Lung (tissue), 11 donors: ENCODE measurements at regions not wholly inside any gene's neighbourhood (a gene's known extent, or its start where the extent isn't known, plus 50 kb on each side); places are given as distances from the start of the nearest gene placed in this dataset.

Source experiments
- ATAC-seq: fragments of 200-7000 bp; cut with Tn5 transposase; one replicate; pipeline ENCODE4 v1.9.1; 2020; ENCODE audit warnings: moderate number of reproducible peaks; ENCODE audit not compliant: insufficient read depth, low FRiP score
- DNase-seq, 3 donors: peaks; one replicate each; pipeline ENCODE4 v3.0.0-alpha.2; 2013 to 2017
- H3K27ac ChIP-seq, 2 donors: one replicate each; pipeline ENCODE4 v1.5.1; 2013; ENCODE audit warnings: mild to moderate bottlenecking in 2 of 2, moderate library complexity in 2 of 2, control low read depth in 1 of 2, inconsistent platforms in 1 of 2, low read depth in 1 of 2, low read length in 1 of 2
- H3K27me3 ChIP-seq, 3 donors: one replicate each; pipeline ENCODE4 v1.5.1; 2013; ENCODE audit warnings: low read length in 2 of 3; ENCODE audit not compliant: control insufficient read depth in 3 of 3, insufficient read depth in 3 of 3
- H3K36me3 ChIP-seq, 4 donors: one replicate each; pipeline ENCODE4 v1.5.1; 2013; ENCODE audit warnings: low read length in 4 of 4, mild to moderate bottlenecking in 1 of 4, moderate library complexity in 1 of 4; ENCODE audit not compliant: control insufficient read depth in 4 of 4, insufficient read depth in 4 of 4
- H3K4me1 ChIP-seq, 5 donors: one replicate each; pipeline ENCODE4 v1.5.1; 2013; ENCODE audit warnings: low read length in 5 of 5, mild to moderate bottlenecking in 2 of 5, moderate library complexity in 1 of 5; ENCODE audit not compliant: control insufficient read depth in 5 of 5, insufficient read depth in 5 of 5
- H3K4me3 ChIP-seq: one replicate; pipeline ENCODE4 v1.5.1; 2013; ENCODE audit warnings: mild to moderate bottlenecking, control low read depth, moderate library complexity
- H3K9ac ChIP-seq, 2 donors: one replicate each; pipeline ENCODE4 v1.5.1; 2013; ENCODE audit warnings: low read length in 2 of 2, control low read depth in 1 of 2; ENCODE audit not compliant: insufficient read depth in 1 of 2
- H3K9me3 ChIP-seq, 4 donors: one replicate each; pipeline ENCODE4 v1.5.1; 2013; ENCODE audit warnings: low read length in 3 of 4, mild to moderate bottlenecking in 1 of 4, moderate library complexity in 1 of 4; ENCODE audit not compliant: control insufficient read depth in 4 of 4, insufficient read depth in 3 of 4
- CTCF ChIP-seq: IDR thresholded peaks from 2 replicates; pipeline ENCODE4 v1.5.1; 2012; ENCODE audit warnings: mild to moderate bottlenecking; ENCODE audit errors: control extremely low read depth, extremely low read depth
- WGBS, 2 donors: extraction: QIAGEN DNeasy Blood & Tissue Kit; methylation state at CpG; one replicate each; pipeline ENCODE4 v1.1.7; 2013; 5-methylcytosine and 5-hydroxymethylcytosine counted together
- donor health status: control.
- donor health status: control.
- donor health status: Bipolar disorder and iron deficiency.
- donor health status: healthy.
- donor health status: DM: yes; HTN: yes; CAD: no.

DNA sequence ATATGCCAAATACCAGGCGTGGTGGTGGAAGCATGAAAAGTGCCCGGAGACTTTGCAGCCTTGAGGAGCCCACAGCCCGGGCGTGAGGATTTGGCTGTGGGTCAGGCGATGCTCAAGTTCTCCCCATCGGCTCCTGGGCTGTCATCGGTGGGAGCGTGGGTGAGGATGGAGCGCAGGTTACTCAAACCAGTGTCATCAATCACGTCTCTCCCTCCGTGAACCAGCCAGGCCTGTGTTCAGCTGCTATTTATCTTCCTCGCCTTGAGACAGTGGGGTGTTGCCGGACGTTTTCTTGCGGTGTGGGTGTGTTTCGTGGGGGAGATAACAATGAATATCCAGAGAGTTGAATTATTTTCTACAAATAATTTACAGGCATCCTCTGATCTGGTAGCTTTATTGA, 317.6 kb downstream of the EIPR1 start:
- Histone ChIP-seq H3K36me3 (no peaks in the 10 kb centered on the region), H3K4me3 (no peak overlapping the region), H3K9ac (no peak overlapping the region), H3K27me3 (no peaks in the 10 kb centered on the region), H3K4me1 (no peaks in the 10 kb centered on the region), H3K27ac (no peak overlapping the region), H3K9me3 (peaks cover 0 to 7% (median 0%) of the 10 kb centered on the region in 4 donors)
- 81 to 84% methylated on average over 16 of the region's 16 CpGs for WGBS, 2 donors
- no peak for DNase-seq
- no peak for ATAC-seq
- TF ChIP-seq CTCF = no peak

DNA sequence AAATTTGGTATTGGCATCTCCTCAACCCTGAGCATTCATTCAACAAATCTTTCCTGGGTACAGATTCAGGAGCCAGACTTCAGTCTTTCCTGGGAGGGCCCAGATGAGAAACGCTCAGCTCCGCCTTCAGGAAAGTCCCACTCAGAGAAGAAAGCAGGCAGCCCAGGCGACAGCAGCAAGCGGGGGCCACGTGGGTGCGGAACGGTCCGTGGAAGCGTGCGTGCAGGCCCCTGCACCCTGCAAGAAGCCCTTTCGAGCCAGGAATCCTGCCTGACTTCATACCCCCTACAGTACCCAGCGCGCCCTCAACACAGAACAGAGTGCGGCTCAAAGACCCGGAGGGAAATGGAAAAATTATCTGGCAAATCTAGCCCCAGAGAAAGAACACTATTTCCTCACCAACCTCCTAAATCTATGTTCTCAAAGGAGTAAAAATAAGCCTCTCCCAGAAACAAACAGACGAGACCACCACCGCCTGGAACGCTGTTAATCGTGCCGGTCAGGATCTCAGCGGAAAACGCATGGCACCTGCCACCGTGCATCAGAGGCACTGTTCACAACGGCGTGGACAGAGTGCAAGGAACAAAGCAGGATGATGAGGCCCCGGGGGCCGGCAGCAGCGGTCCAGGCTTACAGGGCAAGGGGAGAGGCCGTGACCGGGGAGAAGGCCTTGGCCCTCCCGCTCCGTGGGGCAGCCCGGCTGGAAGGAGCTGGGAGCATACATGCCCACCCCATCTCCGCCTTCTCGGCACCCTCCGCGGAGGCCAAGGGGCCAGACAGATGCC, 318.3 kb downstream of the EIPR1 start:
- no peaks in the 10 kb centered on the region for H3K4me1 ChIP-seq
- peaks cover 0 to 7% (median 0%) of the 10 kb centered on the region in 4 donors for H3K9me3 ChIP-seq
- ATAC-seq (no peak), DNase-seq (no peak)
- WGBS, 2 donors = 77 to 84% methylated on average over 37 of the region's 37 CpGs
- H3K27ac ChIP-seq = no peak overlapping the region
- no peaks in the 10 kb centered on the region for H3K27me3 ChIP-seq
- H3K4me3 ChIP-seq = no peak overlapping the region
- TF ChIP-seq CTCF = no peak
- no peaks in the 10 kb centered on the region for H3K36me3 ChIP-seq
- H3K9ac ChIP-seq = no peak overlapping the region

DNA sequence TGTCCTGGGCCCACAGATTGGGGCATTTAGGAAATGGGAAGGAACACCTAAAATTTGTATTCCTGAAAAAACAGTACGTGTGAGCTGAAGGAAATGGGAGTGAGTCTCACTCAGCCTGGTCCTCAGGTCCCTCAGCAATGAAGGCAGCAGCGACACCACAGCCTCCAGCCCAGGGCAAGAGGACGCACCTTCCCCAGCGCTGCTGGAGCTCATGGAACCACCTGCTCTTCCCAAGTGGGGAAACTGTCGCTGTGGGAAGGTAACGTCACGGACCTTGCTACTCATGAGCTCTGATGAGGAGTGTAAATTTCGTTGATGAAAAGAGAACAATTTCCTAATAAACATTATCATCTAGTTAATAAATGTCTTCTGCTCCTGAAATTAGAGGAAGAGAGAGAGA, 323.6 kb downstream of the EIPR1 start:
- no peaks in the 10 kb centered on the region for H3K36me3 ChIP-seq
- ATAC-seq (no peak), DNase-seq (no peak)
- H3K4me3 ChIP-seq = no peak overlapping the region
- H3K27me3 ChIP-seq = no peaks in the 10 kb centered on the region
- no peak overlapping the region for H3K9ac ChIP-seq
- 87 to 94% methylated on average over 8 of the region's 8 CpGs for WGBS, 2 donors
- H3K9me3 ChIP-seq = peaks cover 0 to 6% (median 0%) of the 10 kb centered on the region in 4 donors
- H3K4me1 ChIP-seq = no peaks in the 10 kb centered on the region
- no peak overlapping the region for H3K27ac ChIP-seq
- TF ChIP-seq CTCF = no peak

GRCh38 chr2:3051266-3051665, 326.4 kb downstream of the EIPR1 start:
- DNase-seq (no peak), ATAC-seq (no peak)
- H3K4me1 ChIP-seq = no peaks in the 10 kb centered on the region
- 52 to 64% methylated on average over 5 of the region's 5 CpGs for WGBS, 2 donors
- H3K36me3 ChIP-seq = no peaks in the 10 kb centered on the region
- H3K27ac ChIP-seq = no peak overlapping the region
- H3K9me3 ChIP-seq = peaks cover 0 to 2% (median 0%) of the 10 kb centered on the region in 4 donors
- no peaks in the 10 kb centered on the region for H3K27me3 ChIP-seq
- no peak for TF ChIP-seq CTCF
- no peak overlapping the region for H3K9ac ChIP-seq
- H3K4me3 ChIP-seq = no peak overlapping the region
